Omental fat pad (tissue), 3 donors: ENCODE measurements at regions not wholly inside any gene's neighbourhood (a gene's known extent, or its start where the extent isn't known, plus 50 kb on each side); places are given as distances from the start of the nearest gene placed in this dataset.

Experiments
- ATAC-seq: fragments of 150-250 bp; one replicate; pipeline ENCODE4 v1.9.1; 2016; ENCODE audit warnings: mild to moderate bottlenecking, moderate library complexity; ENCODE audit not compliant: low FRiP score
- DNase-seq: peaks from one replicate; pipeline ENCODE4 v3.0.0-alpha.2; 2019; ENCODE audit warnings: low spot score
- TF ChIP-seq, protein P1 (sequence below), 3 donors: fragments of 450-650 bp; IDR thresholded peaks; one replicate each; pipeline ENCODE4 v1.5.1; 2016 to 2017; ENCODE audit warnings: antibody characterized with exemption in 3 of 3, mild to moderate bottlenecking in 3 of 3, moderate library complexity in 2 of 3

DNA sequence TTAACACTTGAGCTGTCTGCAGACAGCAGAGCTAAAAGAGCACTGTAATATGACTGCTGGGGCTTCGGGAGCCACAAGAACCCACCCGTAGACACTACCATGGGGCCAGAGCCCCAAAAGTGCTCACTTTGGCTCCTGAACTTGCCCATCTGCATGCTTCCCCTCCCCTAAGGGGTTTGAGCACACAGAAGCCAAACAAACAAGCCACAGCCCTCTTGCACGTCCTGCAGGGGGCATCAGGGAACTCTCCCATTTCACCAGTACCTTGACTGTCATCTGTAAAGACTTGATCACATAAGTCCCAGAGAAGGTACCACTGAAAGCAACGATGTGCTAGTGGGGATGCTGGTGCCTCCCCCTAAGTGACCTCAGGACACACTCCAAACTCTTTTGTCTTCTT is 681.8 kb downstream of the SEMA5A start:
- TF ChIP-seq, protein P1, sequence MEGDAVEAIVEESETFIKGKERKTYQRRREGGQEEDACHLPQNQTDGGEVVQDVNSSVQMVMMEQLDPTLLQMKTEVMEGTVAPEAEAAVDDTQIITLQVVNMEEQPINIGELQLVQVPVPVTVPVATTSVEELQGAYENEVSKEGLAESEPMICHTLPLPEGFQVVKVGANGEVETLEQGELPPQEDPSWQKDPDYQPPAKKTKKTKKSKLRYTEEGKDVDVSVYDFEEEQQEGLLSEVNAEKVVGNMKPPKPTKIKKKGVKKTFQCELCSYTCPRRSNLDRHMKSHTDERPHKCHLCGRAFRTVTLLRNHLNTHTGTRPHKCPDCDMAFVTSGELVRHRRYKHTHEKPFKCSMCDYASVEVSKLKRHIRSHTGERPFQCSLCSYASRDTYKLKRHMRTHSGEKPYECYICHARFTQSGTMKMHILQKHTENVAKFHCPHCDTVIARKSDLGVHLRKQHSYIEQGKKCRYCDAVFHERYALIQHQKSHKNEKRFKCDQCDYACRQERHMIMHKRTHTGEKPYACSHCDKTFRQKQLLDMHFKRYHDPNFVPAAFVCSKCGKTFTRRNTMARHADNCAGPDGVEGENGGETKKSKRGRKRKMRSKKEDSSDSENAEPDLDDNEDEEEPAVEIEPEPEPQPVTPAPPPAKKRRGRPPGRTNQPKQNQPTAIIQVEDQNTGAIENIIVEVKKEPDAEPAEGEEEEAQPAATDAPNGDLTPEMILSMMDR (IDR thresholded peaks at IDR 0.05), result no peak
- ATAC-seq (no peak), DNase-seq (no peak)

GRCh38 chr5:8865266-8865665 is 680.6 kb downstream of the SEMA5A start:
- TF ChIP-seq, protein P1 (IDR thresholded peaks at IDR 0.05), result no peak
- ATAC-seq (no peak), DNase-seq (no peak)

DNA sequence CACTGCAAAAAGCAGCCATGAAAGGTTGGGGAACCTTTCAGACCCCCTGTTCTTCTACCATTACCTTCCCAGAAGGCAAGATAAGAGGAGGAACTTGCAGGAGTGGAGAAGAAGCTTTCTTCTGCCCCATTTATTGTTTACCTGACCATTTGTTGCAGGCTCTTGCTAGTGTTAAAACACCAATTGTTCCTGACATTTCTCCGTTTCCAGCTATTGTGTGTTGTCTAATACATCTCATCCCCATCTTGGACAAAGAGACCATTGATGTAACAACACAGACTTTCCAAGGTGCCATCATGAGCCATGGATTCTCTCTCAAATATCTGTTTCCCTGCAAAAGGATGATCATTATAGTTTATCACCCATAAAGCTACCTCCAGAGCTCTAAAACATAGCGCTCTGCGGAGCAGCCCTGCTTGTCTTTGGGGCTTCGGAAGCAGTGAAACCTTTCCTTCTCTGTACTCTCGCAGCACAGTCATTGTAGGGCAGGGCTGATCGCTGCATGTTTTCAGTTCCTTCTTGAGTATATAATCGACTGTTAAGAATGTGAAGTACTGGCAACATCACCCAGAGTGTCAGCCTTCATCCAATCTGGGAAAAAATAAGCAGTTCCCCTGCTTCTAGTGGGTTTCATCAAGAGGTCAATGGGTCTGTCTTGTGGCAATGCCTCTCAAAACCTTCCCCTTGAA is 680.0 kb downstream of the SEMA5A start:
- ATAC-seq (no peak), DNase-seq (no peak)
- TF ChIP-seq, protein P1 (IDR thresholded peaks at IDR 0.05), result no peak

DNA sequence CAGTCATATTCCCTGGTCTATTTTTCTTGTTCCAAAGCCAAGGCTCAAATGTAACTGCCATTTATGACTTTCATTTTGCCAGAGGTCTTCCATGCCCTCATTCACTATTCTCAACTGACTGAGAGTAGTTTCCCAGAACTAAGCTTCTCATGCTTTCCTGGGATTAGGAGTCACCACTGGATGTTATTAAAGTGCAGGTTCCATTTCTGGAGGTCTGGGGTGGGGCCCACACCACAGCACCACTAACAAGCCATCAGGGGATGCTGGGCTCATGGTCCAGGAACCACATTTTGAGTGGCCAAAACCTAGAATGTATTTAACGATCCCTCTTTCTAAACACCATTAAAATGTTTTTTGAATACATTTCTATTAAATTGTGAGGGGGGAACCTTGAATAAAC is 677.6 kb downstream of the SEMA5A start:
- TF ChIP-seq, protein P1 (IDR thresholded peaks at IDR 0.05), result no peak
- no peak for ATAC-seq
- no peak for DNase-seq

- ATAC-seq (no peak), DNase-seq (no peak)
- TF ChIP-seq, protein P1 (IDR thresholded peaks at IDR 0.05), result no peak
These were observed 675.9 kb downstream of the SEMA5A start for GRCh38 chr5:8869932-8870331.

GRCh38 chr5:8870349-8870958 is 675.4 kb downstream of the SEMA5A start:
- ATAC-seq (no peak), DNase-seq (no peak)
- TF ChIP-seq, protein P1 (IDR thresholded peaks at IDR 0.05), result no peak

GRCh38 chr5:8870959-8871355 is 674.9 kb downstream of the SEMA5A start:
- TF ChIP-seq, protein P1 (IDR thresholded peaks at IDR 0.05), result no peak
- no peak for DNase-seq
- no peak for ATAC-seq
